Cardiac fibroblast (primary cell): ENCODE measurements at regions not wholly inside any gene's neighbourhood (a gene's known extent, or its start where the extent isn't known, plus 50 kb on each side); places are given as distances from the start of the nearest gene placed in this dataset.

Experiments used
- DNase-seq, 2 donors: peaks; one replicate each; pipeline versions ENCODE4 v3.0.0 to v3.0.0-alpha.2; 2010; ENCODE audit warnings: low read depth in 2 of 2
- H3K4me3 ChIP-seq, 2 donors: replicated peaks in 1 of 2; 1 replicate in 1 of 2; 2 replicates in 1 of 2; pipeline ENCODE4 v1.5.1; 2011; ENCODE audit warnings: low read depth in 2 of 2, low read length in 2 of 2, mild to moderate bottlenecking in 2 of 2, moderate library complexity in 1 of 2
- CTCF ChIP-seq: IDR thresholded peaks from one replicate; pipeline ENCODE4 v1.5.1; 2011; ENCODE audit warnings: low read depth, mild to moderate bottlenecking, low read length, inconsistent platforms

DNA sequence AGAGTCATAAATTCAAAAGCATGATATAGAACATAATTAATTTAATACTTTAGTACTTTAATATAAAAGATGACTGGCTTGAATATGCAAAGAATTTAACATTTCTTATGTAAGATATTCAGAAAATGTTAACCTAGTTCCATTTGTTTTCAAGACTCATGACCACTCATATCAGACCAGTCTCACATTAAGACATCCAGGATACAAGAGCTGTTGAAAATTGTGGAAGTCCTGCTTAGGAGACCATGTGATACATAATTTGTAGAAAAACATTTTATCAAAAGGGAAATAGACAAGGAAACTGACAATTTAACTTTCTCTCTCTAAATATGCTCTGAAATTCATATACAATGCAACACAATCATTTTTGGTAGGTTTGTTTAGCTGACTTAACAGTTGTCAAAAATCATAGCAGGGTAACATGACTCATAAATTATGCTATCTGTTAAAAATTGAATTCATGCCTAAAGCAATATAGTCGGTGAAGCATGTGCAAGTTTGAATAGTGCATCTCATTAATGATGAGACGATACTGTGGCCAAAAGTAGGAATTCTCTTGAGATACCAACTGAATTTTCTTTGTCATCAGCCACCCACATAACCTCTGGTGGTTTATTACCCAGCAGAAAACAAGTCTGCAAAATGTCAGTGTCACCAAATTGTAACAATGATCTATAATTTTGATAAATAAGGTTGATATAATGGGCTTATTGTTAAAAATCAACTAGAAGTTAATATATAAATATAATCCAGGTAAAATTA lies 211.4 kb downstream of the GASK1B start:
- no peak for TF ChIP-seq CTCF
- no peak overlapping the region for H3K4me3 ChIP-seq
- DNase-seq: peak; percentile 8 to 9

GRCh38 chr4:157957905-157958304 lies 214.9 kb downstream of the GASK1B start:
- H3K4me3 ChIP-seq: no peak overlapping the region
- DNase-seq: no peak
- TF ChIP-seq CTCF: no peak

DNA sequence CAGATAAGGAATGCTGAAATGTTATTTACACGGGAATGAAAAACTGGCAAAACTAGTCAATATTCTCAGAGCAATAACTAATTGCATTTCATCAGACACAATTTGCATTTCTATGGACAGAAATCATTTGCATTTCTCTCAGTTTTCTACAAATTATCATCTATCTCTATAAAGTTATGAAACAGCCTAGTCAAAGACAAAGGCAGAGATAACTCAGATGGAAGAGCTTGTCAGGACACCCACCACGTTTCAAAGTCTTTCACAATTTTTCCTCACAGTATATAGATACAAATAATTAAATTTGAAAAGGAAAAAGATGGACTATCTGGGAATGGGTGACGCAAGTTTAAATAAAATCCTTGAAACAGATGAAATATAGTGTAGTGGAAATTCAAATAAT lies 230.8 kb downstream of the GASK1B start:
- H3K4me3 ChIP-seq: no peak overlapping the region
- no peak for DNase-seq
- TF ChIP-seq CTCF: no peak

- DNase-seq: no peak
- TF ChIP-seq CTCF: no peak
- H3K4me3 ChIP-seq: no peak overlapping the region
Measured at GRCh38 chr4:157934151-157934550, 238.7 kb downstream of the GASK1B start.

- H3K4me3 ChIP-seq: no peak overlapping the region
- no peak for TF ChIP-seq CTCF
- DNase-seq: peak in 1 of 2 donors; percentile 1
Measured at GRCh38 chr4:157932936-157933335, 239.9 kb downstream of the GASK1B start.

GRCh38 chr4:157929486-157929885 lies 243.3 kb downstream of the GASK1B start:
- no peak for TF ChIP-seq CTCF
- no peak for DNase-seq
- H3K4me3 ChIP-seq: no peak overlapping the region
